GM18505 (cell line): ENCODE measurements at regions not wholly inside any gene's neighbourhood (a gene's known extent, or its start where the extent isn't known, plus 50 kb on each side); places are given as distances from the start of the nearest gene placed in this dataset.

Source experiments
- ATAC-seq: cut with Tn5 transposase; IDR thresholded peaks from one replicate; pipeline ENCODE4 v1.9.1; 2021; ENCODE audit not compliant: unreplicated experiment
- POLR2A ChIP-seq: IDR thresholded peaks from 4 replicates; pipeline ENCODE4 v1.6.1; 2011; ENCODE audit warnings: borderline replicate concordance; ENCODE audit not compliant: insufficient read depth, insufficient read length; ENCODE audit errors: extremely low read depth

DNA sequence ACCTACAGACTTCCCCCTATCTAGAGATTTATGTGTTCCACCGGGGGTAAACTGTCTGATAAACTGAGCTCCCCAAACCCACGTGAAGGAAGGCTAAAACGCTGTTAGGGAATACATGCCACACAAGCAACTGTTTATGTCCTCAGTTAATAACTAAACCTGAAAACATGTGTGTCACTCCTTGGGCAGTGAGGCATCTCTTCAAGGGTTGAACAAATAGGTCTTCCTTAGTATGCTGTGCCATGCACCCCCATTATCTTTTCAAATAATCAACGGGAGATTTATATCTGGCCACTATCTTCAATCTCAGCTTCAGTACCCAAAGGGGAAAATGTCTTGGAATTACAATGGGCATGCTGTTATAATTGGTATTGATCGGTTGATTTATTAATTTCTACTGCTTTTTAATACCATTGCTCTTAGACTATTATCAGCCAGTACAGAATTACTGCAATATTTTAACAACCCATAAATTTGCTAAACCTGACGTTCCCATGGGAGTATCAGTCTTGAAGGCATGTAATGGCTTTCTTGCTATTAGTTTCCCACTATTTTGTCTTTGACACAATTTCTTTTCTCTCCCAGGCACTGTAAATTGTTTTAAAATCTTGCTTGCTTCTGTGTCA, 279.2 kb upstream of the P2RY1 start:
- no peak for TF ChIP-seq POLR2A
- no peak for ATAC-seq

DNA sequence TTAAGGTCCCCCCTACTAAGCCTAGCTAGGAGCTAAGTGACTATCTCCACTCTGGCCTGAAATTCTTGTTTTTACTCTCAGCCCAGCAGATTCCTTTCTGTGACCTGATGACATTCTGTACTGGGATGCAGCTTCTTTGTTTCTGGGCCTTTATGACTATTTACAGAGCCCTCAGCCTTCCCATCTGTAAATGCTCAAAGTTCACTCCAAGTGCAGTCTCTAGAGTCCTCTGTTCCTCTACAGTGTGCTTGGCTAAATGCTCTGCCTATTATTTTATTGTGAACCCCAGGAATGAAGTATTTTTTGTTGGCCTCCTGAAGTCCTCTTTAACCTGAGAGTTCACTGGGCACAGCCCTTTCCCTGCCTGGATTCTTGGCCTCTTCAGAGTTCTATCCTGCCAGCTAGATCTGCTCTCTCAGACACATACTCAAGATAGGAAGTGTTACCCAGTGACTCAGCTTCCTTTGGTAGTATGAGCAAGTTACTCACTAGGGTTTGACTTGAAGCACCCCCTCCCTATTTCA, 278.1 kb upstream of the P2RY1 start:
- no peak for TF ChIP-seq POLR2A
- ATAC-seq, result peak; percentile 68

DNA sequence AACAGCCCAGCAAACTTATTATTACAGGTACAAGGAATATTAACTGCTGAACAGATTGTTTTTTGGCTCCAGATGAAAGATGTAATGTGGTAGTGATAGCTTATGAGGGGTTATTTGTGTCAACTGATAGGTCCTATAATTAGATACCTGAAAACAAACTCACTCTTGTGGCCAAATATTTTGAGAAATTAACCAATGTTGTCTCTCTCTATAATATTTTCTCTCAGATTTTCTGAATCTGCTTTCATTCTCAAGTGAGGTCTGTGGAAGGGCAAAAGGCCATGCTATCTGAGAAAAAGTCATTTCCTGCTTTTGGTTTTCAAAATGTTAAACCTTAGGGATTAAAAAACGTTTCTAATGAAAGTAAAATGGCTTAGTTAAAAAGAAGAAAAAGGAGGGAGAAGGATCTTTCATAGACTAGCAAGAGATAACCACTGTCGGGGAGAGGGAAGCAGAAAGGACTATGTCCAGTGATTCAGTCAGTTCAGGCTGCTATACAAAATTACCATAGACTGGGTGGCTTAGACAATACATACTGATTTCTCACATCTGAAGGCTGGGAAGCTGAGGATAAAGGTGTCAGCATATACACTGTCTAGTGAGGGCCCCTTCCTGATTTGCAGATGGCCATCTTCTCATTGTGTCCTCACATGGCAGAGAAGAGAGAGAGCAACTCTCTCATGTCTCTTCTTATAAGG, 277.5 kb upstream of the P2RY1 start:
- no peak for TF ChIP-seq POLR2A
- ATAC-seq, result peak; percentile 44

DNA sequence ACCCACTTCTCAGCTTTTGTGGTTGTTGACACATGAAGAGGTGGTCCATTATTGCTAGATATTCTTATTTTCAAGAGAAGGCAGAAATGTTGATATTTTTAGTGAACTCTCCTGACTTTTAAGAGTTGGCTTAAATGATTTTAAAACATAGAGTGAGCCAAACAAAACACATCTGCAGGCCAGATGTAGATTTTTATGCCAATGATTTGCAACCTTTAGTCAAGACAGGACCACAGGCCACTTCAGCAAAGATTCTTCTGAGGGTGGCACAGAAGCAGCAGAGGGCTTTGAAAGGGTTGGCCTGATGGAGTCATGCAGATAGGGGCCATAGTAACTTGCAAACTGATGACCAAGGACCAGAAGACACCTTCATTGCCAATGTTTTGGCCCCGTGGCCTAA, 276.5 kb upstream of the P2RY1 start:
- no peak for TF ChIP-seq POLR2A
- ATAC-seq, result no peak

DNA sequence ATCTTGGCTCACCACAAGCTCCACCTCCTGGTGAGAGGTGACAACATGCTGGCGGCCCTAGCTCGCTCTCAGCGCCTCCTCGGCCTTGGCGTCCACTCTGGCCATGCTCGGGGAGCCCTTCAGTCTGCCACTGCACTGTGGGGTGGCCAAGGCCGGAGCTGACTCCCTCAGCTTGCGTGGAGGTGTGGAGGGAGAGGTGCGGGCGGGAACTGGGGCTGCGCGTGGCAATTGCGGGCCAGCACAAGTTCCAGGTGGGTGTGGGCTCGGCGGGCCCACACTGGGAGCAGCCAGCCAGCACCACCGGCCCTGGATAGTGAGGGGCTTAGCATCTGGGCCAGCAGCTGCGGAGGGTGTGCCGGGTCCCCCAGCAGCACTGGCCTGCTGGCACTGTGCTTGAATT, 275.7 kb upstream of the P2RY1 start:
- no peak for ATAC-seq
- no peak for TF ChIP-seq POLR2A

DNA sequence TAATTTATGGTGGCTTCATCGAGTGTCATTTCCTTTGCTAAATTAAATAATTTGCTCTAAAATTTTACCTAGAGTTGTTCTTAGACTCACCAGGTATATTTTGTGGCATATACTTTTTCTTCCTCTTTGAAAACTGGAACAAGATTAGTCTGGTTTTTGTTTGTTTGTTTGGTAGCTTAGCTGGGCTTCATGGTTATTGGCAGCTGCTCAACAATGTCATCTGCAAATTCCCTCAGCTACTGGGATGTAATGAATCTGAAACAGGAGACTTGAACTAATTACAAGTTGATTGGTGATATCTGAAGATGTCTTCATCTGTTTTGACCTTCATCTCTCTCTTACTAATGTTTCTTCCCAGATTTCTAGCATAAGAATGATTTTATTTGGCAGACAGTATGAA, 270.5 kb upstream of the P2RY1 start:
- ATAC-seq, result no peak
- no peak for TF ChIP-seq POLR2A

DNA sequence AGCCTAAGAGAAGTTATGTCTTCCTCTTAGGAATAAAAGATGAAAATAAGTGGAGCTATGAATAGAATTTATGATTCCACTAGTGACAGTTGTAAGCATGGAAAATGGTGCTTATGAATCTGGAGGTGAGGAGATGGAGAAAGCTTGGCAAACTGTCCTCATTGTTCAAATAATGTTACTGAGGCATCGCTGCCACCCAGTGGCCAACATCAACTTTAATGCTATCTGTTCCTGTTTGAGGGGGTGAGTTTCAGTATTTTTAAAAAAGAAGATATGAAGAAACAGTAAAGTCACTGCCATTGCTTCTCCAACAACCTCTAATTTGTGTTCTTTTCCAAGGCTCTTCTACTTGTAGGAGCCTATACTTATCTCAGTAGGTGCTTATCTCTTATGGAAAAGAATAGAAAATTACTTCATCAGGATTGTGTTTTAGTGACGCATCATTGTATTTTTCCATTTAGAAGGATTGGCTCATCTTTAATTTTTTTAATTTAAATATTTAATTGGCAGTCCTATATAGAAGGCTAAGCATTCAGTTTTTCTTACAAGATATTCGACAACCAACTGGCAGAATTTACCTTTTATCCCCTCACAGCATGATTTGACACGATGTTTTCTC, 260.4 kb upstream of the P2RY1 start:
- peak; percentile 74 for ATAC-seq
- TF ChIP-seq POLR2A, result no peak

DNA sequence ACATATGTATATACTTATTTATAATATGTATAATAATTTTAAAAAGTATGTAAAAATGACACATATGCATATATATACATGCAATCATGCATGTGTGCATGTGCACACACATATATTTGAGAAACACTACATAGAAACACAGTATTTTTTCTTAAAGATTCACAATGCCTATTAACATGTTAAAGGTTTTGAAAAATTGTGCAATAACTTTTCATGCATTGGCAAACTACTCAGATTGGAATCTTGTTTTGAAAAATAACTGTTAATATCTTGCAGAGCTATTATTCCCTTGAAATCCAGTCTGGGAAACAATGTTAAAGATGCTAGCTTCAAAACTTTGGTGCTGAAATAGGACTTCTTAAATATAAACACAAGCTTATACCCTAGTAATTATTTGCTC, 256.2 kb upstream of the P2RY1 start:
- ATAC-seq, result no peak
- TF ChIP-seq POLR2A, result no peak

DNA sequence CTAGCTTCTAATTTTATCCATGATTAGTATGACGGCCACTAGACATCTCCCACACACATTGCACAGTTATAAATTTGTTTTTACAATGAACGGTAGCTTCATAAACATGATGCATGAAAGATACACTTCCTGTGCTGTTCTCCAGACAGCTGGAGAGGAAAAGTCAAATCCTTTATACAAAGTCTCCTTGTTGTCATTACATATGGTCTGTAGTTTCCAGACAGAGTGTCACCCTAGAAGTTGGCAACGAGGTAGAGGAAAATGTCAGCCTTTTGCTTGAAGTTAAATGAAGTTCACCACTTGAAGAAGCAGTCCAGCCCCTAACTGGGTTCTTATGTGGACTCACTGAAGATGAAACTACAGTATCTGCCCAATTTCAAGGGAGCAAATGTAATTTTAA, 253.0 kb upstream of the P2RY1 start:
- no peak for TF ChIP-seq POLR2A
- ATAC-seq, result no peak

DNA sequence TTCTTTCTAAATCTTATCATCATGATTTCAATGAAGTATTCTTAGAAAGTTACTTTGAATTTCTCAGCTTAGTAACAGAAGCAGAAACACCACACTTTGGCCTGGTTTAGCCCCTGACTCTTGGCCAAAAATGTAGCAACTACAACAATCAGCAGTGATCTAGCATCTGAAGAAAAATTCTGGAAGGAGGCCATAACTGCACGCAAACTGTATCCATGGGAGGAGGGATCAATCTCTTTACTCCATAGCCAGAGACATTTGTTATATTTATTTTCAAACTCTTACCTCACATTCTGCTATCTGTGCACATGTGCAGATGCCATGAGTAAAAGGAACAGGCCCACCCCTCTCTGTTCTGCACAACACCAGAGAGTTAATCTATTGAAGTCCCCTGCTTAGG, 251.0 kb upstream of the P2RY1 start:
- no peak for ATAC-seq
- no peak for TF ChIP-seq POLR2A

DNA sequence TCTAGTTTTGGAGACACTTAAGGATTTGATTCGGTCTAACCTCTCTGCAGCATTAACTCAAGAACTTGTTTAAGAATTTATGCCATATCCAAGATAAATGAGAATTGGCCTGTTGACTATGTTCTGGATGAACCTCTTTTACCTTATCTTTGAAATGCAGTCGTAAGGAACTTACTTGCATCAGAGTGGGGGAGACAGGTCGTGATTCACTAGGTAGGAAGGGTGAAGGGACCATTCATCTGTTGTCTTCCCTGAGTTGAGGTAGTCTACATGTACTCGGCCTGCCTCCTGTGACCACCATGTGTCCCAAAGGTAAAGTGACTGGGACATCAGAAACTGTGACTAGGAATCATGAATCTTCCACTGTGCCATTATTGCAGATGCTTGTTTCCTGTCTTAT, 248.0 kb upstream of the P2RY1 start:
- TF ChIP-seq POLR2A, result no peak
- no peak for ATAC-seq

DNA sequence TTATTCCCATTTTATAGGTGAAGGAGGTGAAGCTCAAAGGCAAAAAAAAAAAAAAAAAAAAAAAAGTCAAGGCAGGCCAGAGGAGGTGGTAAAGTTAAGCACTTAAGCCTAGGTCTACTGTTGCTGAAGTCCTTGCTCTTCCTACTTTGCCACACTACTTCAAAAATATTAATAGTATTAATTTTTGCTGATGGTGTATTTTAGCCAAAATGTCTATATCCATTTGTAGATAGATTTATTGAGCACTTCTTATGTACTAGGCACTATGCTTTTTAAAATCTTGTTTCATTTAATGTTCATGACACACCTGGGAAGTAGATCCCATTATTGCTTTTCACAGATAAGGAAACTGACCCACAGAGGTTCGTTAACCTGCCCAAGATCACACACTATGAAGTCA, 247.1 kb upstream of the P2RY1 start:
- TF ChIP-seq POLR2A, result no peak
- no peak for ATAC-seq

DNA sequence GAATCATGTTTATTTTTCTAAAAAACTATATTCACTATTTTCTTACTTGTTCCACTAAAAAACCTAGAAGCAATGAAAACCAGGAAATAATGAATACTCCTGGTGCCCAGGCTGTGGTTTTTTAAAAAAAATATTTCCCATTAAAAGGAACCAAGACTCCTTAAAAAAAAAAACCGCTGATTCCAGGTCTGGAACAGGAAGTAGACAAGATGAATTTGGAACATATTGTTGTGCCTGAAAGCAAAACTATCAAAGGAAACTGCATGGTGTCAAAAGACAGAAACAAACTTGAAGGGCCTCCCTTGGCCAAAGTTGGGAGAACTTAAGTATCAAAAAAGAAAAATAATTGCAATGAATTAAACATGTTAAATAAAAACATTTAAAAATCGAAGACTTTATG, 245.3 kb upstream of the P2RY1 start:
- TF ChIP-seq POLR2A, result no peak
- no peak for ATAC-seq

DNA sequence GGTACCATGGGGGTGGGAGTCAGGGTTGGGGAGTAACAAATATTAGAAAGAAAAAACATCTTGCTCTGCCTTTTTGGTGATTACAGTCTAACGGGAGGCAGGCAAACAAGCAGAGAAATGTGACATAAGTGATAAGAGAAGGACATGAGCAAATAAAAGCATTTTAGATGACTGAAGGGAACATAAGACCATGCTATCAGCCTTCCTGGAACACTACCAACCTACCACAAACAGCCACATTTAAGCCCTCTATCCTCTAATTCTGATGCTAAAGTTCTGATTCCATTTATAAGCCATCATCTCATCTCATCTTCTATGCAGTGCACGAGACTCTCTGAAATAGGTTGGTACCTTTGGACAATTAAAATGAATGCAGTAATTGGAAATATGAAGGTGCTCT, 243.4 kb upstream of the P2RY1 start:
- ATAC-seq, result no peak
- no peak for TF ChIP-seq POLR2A
